ENCODE measurements at regions not wholly inside any gene's neighbourhood (a gene's known extent, or its start where the extent isn't known, plus 50 kb on each side); places are given as distances from the start of the nearest gene placed in this dataset.
"Not testable (repeated sequence)": the region's sequence is repeated elsewhere in the genome, so short reads cannot be mapped to it uniquely, and the experiment has no call there.

DNA sequence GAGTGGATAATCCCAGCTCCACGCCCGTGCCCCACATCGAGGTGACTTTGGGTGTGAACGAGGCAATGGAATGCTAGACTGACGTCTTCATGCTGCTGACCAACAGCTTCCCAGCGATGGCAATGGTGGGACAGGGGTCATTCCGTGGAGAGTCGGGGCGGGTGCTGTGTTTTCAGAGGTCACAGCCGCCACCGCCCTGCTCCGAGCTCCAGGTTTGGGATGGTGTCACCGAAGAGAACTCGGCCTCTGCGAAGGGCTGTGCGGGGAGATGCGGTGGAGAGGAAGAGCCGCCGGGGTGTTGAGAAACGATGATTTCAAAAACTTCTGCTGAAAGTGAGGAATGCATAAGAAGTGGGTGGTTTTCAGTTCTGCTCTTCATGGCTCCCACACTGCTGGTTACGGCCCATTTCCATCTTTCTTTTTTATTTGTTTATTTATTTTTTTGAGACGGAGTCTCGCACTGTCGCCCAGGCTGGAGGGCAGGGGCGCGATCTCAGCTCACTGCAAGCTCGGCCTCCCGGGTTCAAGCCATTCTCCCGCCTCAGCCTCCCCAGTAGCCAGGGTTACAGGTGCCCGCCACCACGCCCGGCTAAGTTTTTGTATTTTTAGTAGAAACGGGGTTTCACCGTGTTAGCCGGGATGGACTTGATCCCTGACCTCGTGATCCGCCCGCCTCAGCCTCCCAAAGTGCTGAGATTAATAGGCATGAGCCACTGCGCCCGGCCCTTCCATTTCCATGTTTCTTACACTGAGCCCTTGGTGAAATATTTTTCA, 142.6 kb downstream of the RTP5 start:
- Mint-ChIP-seq H3K36me3 (ENCODE audit: low read depth) (no peaks in the 10 kb centered on the region), H3K27ac (no peak overlapping the region), H3K27me3 (ENCODE audit: low read depth) (peaks cover 12% of the 10 kb centered on the region), H3K9me3 (no peaks in the 10 kb centered on the region), H3K4me3 (no peak overlapping the region), H3K4me1 (no peaks in the 10 kb centered on the region)
- TF ChIP-seq, protein P1, sequence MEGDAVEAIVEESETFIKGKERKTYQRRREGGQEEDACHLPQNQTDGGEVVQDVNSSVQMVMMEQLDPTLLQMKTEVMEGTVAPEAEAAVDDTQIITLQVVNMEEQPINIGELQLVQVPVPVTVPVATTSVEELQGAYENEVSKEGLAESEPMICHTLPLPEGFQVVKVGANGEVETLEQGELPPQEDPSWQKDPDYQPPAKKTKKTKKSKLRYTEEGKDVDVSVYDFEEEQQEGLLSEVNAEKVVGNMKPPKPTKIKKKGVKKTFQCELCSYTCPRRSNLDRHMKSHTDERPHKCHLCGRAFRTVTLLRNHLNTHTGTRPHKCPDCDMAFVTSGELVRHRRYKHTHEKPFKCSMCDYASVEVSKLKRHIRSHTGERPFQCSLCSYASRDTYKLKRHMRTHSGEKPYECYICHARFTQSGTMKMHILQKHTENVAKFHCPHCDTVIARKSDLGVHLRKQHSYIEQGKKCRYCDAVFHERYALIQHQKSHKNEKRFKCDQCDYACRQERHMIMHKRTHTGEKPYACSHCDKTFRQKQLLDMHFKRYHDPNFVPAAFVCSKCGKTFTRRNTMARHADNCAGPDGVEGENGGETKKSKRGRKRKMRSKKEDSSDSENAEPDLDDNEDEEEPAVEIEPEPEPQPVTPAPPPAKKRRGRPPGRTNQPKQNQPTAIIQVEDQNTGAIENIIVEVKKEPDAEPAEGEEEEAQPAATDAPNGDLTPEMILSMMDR (IDR thresholded peaks at IDR 0.05; ENCODE audit: unreplicated experiment in 3 of 3): no peak

DNA sequence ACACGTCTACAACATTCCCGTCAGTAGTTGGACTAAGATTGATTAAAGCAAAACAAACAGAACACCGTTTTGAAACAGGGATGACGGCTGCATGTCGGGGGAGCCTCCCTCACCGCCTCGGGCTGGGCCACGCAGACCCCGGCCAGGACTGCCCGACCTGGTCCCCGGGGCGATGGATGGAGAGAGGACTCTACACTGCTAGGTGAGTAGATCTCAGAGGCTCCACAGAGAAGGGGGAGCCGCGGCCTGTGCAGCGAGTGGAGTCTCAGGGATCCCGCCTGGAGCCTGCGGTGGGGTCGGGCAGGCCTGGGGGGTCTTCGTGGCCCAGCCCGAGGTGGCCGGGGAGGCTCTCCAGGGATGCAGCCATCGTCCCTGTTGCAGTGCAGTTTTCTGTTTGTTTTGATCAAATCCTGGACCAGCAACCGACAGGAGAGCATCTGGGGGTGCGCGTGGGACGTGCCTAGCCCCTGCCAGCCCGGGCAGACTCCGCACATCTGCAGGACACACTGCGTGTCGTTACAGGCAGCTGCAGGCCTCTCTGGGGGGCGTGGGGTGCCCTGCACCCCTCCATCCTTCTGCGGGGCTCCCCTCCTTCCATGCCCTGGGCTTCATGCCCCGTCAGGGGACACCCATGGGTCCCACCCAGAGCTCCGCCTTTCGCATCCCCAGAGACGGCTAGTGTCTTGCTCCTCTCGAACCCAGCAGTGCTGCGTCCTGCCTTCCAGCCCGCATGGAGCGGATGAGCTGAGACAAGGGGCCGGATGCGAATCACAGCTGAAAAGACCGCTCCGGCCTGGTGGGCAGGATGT, 143.6 kb downstream of the RTP5 start:
- Mint-ChIP-seq H3K36me3 (ENCODE audit: low read depth) (no peaks in the 10 kb centered on the region), H3K9me3 (no peaks in the 10 kb centered on the region), H3K4me3 (no peak overlapping the region), H3K4me1 (no peaks in the 10 kb centered on the region), H3K27ac (no peak overlapping the region), H3K27me3 (ENCODE audit: low read depth) (peaks cover 12% of the 10 kb centered on the region)
- TF ChIP-seq, protein P1 (IDR thresholded peaks at IDR 0.05; ENCODE audit: unreplicated experiment in 3 of 3): no peak

DNA sequence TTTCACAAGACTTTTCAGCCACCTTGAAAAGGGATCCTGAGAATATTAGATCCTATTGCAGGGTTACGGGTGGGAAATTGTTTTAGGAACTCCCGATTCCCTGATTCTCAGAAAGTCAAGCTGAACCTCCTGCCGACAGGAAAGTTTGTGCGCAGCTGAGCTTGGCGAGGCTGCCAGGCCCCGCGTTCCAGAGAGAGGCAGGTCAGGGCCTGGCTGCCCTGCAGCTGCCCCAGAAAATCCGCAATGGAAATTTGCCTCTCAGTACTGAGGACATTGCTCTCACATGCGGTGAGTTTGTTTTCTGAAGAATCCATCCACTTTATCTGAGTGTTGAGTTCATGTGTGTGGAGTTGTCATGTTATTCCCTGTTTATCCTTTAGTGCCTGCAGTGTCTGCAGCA, 144.2 kb downstream of the RTP5 start:
- H3K4me3 Mint-ChIP-seq: no peak overlapping the region
- TF ChIP-seq, protein P1 (IDR thresholded peaks at IDR 0.05; ENCODE audit: unreplicated experiment in 3 of 3): no peak
- H3K4me1 Mint-ChIP-seq: no peaks in the 10 kb centered on the region
- no peaks in the 10 kb centered on the region for H3K9me3 Mint-ChIP-seq
- no peaks in the 10 kb centered on the region for H3K36me3 Mint-ChIP-seq (ENCODE audit: low read depth)
- no peak overlapping the region for H3K27ac Mint-ChIP-seq
- peaks cover 12% of the 10 kb centered on the region for H3K27me3 Mint-ChIP-seq (ENCODE audit: low read depth)

DNA sequence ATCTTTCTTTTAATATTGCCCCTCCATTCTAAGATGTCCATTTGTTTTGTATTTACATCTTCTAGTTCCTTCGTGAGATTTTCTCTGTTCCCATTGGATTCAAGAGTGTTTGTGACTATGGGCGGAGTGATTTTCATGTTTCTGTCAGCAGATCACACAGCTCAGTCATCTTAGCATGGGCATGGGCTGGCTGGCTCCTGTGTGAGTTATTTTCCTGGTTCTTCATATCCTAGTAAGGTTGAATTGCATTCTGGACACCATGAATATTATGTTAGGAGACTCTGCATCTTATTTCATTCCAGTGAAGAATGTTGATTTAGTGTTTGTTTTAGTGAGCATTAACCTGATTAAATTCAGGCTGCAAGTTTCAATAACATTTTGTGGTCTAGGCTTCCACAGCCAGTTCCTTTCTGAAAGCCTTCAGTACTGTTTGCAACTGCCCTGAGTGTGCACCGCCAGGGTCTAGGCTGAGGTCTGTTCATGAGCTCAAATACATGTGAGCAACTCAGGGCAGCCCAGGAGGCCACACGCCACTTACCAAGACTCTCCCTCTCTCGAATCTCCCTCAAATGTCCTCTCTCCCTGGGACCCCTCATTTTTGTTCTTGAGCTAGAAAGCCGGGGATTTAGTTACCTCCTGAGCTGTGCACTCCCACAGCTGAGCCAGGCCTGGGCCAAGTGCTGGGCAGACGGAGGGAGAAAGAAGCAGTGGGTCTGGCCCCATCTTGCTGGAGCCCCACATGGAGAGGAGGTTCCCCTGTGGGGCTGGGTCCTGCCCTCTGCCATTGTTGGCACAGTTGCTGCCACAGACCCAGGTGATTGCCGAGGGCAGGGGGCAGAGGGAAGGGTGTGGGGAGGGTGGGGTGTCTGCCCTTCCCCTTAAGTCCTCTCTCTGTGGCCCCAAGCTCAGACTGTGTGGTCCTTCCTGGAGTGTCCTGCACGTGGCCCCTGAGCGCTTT, 145.9 kb downstream of the RTP5 start:
- Mint-ChIP-seq H3K27ac (no peak overlapping the region), H3K27me3 (ENCODE audit: low read depth) (peaks cover 12% of the 10 kb centered on the region)
- TF ChIP-seq, protein P1 (IDR thresholded peaks at IDR 0.05; ENCODE audit: unreplicated experiment in 3 of 3): no peak

DNA sequence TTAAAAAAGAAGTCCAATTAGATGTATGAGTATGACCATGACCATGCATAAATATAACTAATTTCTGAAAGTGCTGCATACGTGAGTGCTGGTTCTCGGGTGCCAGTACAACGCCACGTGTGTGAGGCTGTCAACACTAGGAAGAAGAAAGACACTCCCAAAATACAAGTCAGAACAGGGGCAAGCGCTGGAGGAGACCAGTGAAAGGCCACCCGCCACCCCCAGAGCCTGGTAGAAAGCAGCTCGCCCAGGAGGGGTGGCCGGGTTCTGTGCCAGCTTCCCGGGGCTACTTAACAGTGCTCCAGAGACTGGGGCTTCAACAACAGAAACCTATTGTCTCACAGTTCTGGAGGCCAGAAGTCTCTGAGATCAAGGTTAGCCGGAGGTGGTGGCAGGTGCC, 147.6 kb downstream of the RTP5 start:
- Mint-ChIP-seq H3K36me3 (ENCODE audit: low read depth) (no peaks in the 10 kb centered on the region), H3K9me3 (no peaks in the 10 kb centered on the region), H3K4me3 (no peak overlapping the region), H3K27me3 (ENCODE audit: low read depth) (peaks cover under 1% of the 10 kb centered on the region), H3K27ac (no peak overlapping the region), H3K4me1 (no peaks in the 10 kb centered on the region)
- TF ChIP-seq, protein P1 (IDR thresholded peaks at IDR 0.05; ENCODE audit: unreplicated experiment in 3 of 3): no peak

More for the DNA sequence above, 145.9 kb downstream of the RTP5 start:
- H3K36me3 Mint-ChIP-seq (ENCODE audit: low read depth): no peaks in the 10 kb centered on the region
- H3K4me3 Mint-ChIP-seq: no peak overlapping the region
- no peaks in the 10 kb centered on the region for H3K4me1 Mint-ChIP-seq
- no peaks in the 10 kb centered on the region for H3K9me3 Mint-ChIP-seq

DNA sequence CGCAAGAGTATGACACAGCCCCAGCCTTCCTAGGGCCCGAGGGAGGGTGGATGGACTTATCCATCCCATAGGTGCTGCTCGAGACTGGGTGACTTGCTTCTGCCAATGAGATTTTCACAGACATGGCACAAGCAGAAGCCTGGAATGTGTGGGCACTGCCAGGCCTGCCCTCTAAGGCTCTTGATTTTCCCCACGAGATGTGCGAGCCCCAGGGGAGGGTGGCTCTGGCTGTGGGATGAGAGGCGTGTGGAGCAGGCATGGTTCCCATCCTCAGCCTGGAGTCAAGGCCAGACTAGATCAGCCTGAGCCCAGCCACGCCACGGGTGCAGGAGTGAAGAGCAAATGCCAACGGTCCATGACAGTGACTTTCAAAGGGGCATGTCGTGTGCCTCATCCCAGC, 148.9 kb downstream of the RTP5 start:
- not testable (repeated sequence) for H3K36me3 Mint-ChIP-seq (ENCODE audit: low read depth); H3K27me3 Mint-ChIP-seq (ENCODE audit: low read depth); H3K9me3 Mint-ChIP-seq; H3K4me3 Mint-ChIP-seq; H3K27ac Mint-ChIP-seq; H3K4me1 Mint-ChIP-seq
